SK-N-SH (cell line): ENCODE measurements at regions not wholly inside any gene's neighbourhood (a gene's known extent, or its start where the extent isn't known, plus 50 kb on each side); places are given as distances from the start of the nearest gene placed in this dataset.

Experiments
- CTCF ChIA-PET: fragments of 300-600, 350-600 bp; formaldehyde crosslinking; extraction: SDS; loops from one replicate; lab custom pipeline; 2021; lab: Yijun Ruan, JAX
- POLR2A ChIA-PET: fragments of 350-600 bp; sonication (Branson Sonifier 250); formaldehyde crosslinking; extraction: SDS; loops from one replicate; lab custom pipeline; 2020; ENCODE audit warnings: antibody characterized with exemption, inconsistent platforms; lab: Yijun Ruan, JAX
- DNase-seq: peaks from one replicate; pipeline ENCODE4 v3.0.0; 2012
- H2AFZ ChIP-seq: fragments of 200-600 bp; sonication (generic); 2 replicates; pipeline ENCODE4 v1.8.1; 2016; ENCODE audit warnings: antibody characterized with exemption, mild to moderate bottlenecking, low read depth
- H3F3A ChIP-seq: fragments of 200-600 bp; sonication (generic); replicated peaks from 2 replicates; pipeline ENCODE3; 2016; ENCODE audit warnings: antibody characterized with exemption, mild to moderate bottlenecking; ENCODE audit not compliant: insufficient read depth
- H3K27ac ChIP-seq, 2 experiments: fragments of 200-500 bp in 1 of 2; fragments of 200-600 bp in 1 of 2; sonication (Bioruptor generic) in 1 of 2; sonication (generic), shearing (Covaris generic) in 1 of 2; 2 replicates each; pipeline versions ENCODE4 v1.5.1 to v1.6.1; 2014 to 2016; ENCODE audit warnings: low read depth in 2 of 2, inconsistent platforms in 1 of 2, low read length in 1 of 2, mild to moderate bottlenecking in 1 of 2, mixed read lengths in 1 of 2
- H3K27me3 ChIP-seq: fragments of 200-600 bp; sonication (generic), shearing (Covaris generic); 2 replicates; pipeline ENCODE4 v1.6.1; 2016; ENCODE audit warnings: mixed run types; ENCODE audit not compliant: insufficient read depth
- H3K36me3 ChIP-seq, 2 experiments: fragments of 200-500 bp in 1 of 2; fragments of 200-600 bp in 1 of 2; sonication (Bioruptor generic) in 1 of 2; sonication (generic) in 1 of 2; replicated peaks in 1 of 2; 2 replicates each; pipeline versions ENCODE3 to v1.5.1; 2014 to 2016; ENCODE audit warnings: low read length in 1 of 2, mild to moderate bottlenecking in 1 of 2; ENCODE audit not compliant: insufficient read depth in 2 of 2, control insufficient read depth in 1 of 2
- H3K4me1 ChIP-seq, 2 experiments: fragments of 200-500 bp in 1 of 2; fragments of 200-600 bp in 1 of 2; sonication (Bioruptor generic) in 1 of 2; sonication (generic), shearing (Covaris generic) in 1 of 2; 2 replicates each; pipeline versions ENCODE4 v1.5.1 to v1.6.1; 2014 to 2016; ENCODE audit warnings: low read depth in 1 of 2, low read length in 1 of 2, mixed run types in 1 of 2; ENCODE audit not compliant: insufficient read depth in 2 of 2, control insufficient read depth in 1 of 2
- H3K4me2 ChIP-seq: fragments of 200-600 bp; sonication (generic), shearing (Covaris generic); 2 replicates; pipeline ENCODE4 v1.6.1; 2017; ENCODE audit warnings: mixed run types
- H3K4me3 ChIP-seq, 2 experiments: fragments of 200-500 bp in 1 of 2; fragments of 200-600 bp in 1 of 2; sonication (Bioruptor generic) in 1 of 2; sonication (generic), shearing (Covaris generic) in 1 of 2; 2 replicates each; pipeline versions ENCODE4 v1.5.1 to v1.8.1; 2014 to 2016; ENCODE audit warnings: low read depth in 2 of 2, inconsistent platforms in 1 of 2, low read length in 1 of 2, mild to moderate bottlenecking in 1 of 2, mixed read lengths in 1 of 2, moderate library complexity in 1 of 2
- H3K79me2 ChIP-seq: fragments of 200-600 bp; sonication (generic); 2 replicates; pipeline ENCODE4 v1.8.1; 2017; ENCODE audit warnings: mild to moderate bottlenecking; ENCODE audit not compliant: insufficient read depth
- H3K9ac ChIP-seq: fragments of 200-600 bp; sonication (generic); 2 replicates; pipeline ENCODE4 v1.6.1; 2017; ENCODE audit warnings: mixed run types
- H3K9me2 ChIP-seq: fragments of 200-600 bp; sonication (generic); 2 replicates; pipeline ENCODE4 v1.6.1; 2017; ENCODE audit warnings: mixed run types
- H3K9me3 ChIP-seq: fragments of 200-600 bp; sonication (generic); 2 replicates; pipeline ENCODE4 v1.6.1; 2017; ENCODE audit warnings: mixed run types, mild to moderate bottlenecking, moderate library complexity
- H4K20me1 ChIP-seq: fragments of 200-600 bp; sonication (generic); 2 replicates; pipeline ENCODE4 v1.6.1; 2017; ENCODE audit warnings: mild to moderate bottlenecking, mixed run types; ENCODE audit not compliant: insufficient read depth
- CHD2 ChIP-seq: fragments of 150-350 bp; IDR thresholded peaks from 2 replicates; pipeline ENCODE4 v1.6.1; 2018; ENCODE audit warnings: low read length; ENCODE audit not compliant: partially characterized antibody
- ELF1 ChIP-seq: IDR thresholded peaks from 2 replicates; pipeline ENCODE4 v1.4.0; 2012
- EP300 ChIP-seq, 2 experiments: IDR thresholded peaks; 2 replicates each; pipeline versions ENCODE4 v1.4.0 to v1.6.1; 2012; ENCODE audit warnings: borderline replicate concordance in 1 of 2, low read depth in 1 of 2, low read length in 1 of 2
- FOXJ3 ChIP-seq: sonication (generic); formaldehyde crosslinking; IDR thresholded peaks from 2 replicates; pipeline ENCODE4 v1.5.1; 2020; ENCODE audit warnings: mild to moderate bottlenecking, missing genetic modification reagents
- JUND ChIP-seq: IDR thresholded peaks from 2 replicates; pipeline ENCODE4 v1.4.0; 2012
- MEF2A ChIP-seq: IDR thresholded peaks from 2 replicates; pipeline ENCODE4 v1.4.0; 2012; ENCODE audit warnings: low read depth, borderline replicate concordance
- MXI1 ChIP-seq: IDR thresholded peaks from 2 replicates; pipeline ENCODE4 v1.6.1; 2012; ENCODE audit warnings: mild to moderate bottlenecking, low read depth, low read length, improper control_type of control experiment
- RAD21 ChIP-seq: IDR thresholded peaks from 2 replicates; pipeline ENCODE4 v1.6.1; 2012; ENCODE audit warnings: mild to moderate bottlenecking, low read length
- RCOR1 ChIP-seq: fragments of 150-350 bp; IDR thresholded peaks from 2 replicates; pipeline ENCODE4 v1.6.1; 2017; ENCODE audit warnings: antibody characterized with exemption, low read length
- REST ChIP-seq: IDR thresholded peaks from 2 replicates; pipeline ENCODE4 v1.6.1; 2012; ENCODE audit warnings: mild to moderate bottlenecking, low read depth, low read length, moderate library complexity
- RFX5 ChIP-seq: IDR thresholded peaks from 2 replicates; pipeline ENCODE4 v1.6.1; 2012; ENCODE audit warnings: mild to moderate bottlenecking, improper control_type of control experiment, low read length
- RXRA ChIP-seq: IDR thresholded peaks from 2 replicates; pipeline ENCODE4 v1.4.0; 2012; ENCODE audit warnings: low read depth, mild to moderate bottlenecking, borderline replicate concordance
- SIN3A ChIP-seq: IDR thresholded peaks from 2 replicates; pipeline ENCODE4 v1.6.1; 2012; ENCODE audit warnings: low read depth, mild to moderate bottlenecking, low read length, moderate library complexity, borderline replicate concordance
- TAF1 ChIP-seq: IDR thresholded peaks from 2 replicates; pipeline ENCODE4 v1.6.1; 2012; ENCODE audit warnings: low read depth, mild to moderate bottlenecking, low read length, moderate library complexity, borderline replicate concordance
- TCF12 ChIP-seq: IDR thresholded peaks from 2 replicates; pipeline ENCODE4 v1.4.0; 2012
- TEAD4 ChIP-seq: IDR thresholded peaks from 2 replicates; pipeline ENCODE4 v1.4.0; 2012; ENCODE audit warnings: mild to moderate bottlenecking, borderline replicate concordance; ENCODE audit not compliant: insufficient read depth
- USF1 ChIP-seq: IDR thresholded peaks from 2 replicates; pipeline ENCODE4 v1.4.0; 2012; ENCODE audit warnings: low read depth, borderline replicate concordance
- YY1 ChIP-seq: IDR thresholded peaks from 2 replicates; pipeline ENCODE4 v1.4.0; 2012; ENCODE audit warnings: low read depth, mild to moderate bottlenecking
- WGBS: methylation state at CpG from one replicate; pipeline ENCODE4 v1.1.6; 2017; ENCODE audit warnings: low lambda C conversion rate; 5-methylcytosine and 5-hydroxymethylcytosine counted together
- TF ChIP-seq, protein P1 (sequence below): IDR thresholded peaks from 2 replicates; pipeline ENCODE4; 2012
- TF ChIP-seq, protein P2 (sequence below): fragments of 200-600 bp; sonication (generic); IDR thresholded peaks from 2 replicates; pipeline ENCODE4 v1.6.1; 2017; ENCODE audit warnings: antibody characterized with exemption, mild to moderate bottlenecking, moderate library complexity
- TF ChIP-seq, protein P3 (sequence below): fragments of 150-350 bp; IDR thresholded peaks from 2 replicates; pipeline ENCODE4 v1.6.1; 2017; ENCODE audit warnings: antibody characterized with exemption, low read length, low read depth, borderline replicate concordance
- TF ChIP-seq, protein P4 (sequence below): IDR thresholded peaks from 2 replicates; pipeline ENCODE4 v1.4.0; 2012; ENCODE audit warnings: low read depth, borderline replicate concordance

DNA sequence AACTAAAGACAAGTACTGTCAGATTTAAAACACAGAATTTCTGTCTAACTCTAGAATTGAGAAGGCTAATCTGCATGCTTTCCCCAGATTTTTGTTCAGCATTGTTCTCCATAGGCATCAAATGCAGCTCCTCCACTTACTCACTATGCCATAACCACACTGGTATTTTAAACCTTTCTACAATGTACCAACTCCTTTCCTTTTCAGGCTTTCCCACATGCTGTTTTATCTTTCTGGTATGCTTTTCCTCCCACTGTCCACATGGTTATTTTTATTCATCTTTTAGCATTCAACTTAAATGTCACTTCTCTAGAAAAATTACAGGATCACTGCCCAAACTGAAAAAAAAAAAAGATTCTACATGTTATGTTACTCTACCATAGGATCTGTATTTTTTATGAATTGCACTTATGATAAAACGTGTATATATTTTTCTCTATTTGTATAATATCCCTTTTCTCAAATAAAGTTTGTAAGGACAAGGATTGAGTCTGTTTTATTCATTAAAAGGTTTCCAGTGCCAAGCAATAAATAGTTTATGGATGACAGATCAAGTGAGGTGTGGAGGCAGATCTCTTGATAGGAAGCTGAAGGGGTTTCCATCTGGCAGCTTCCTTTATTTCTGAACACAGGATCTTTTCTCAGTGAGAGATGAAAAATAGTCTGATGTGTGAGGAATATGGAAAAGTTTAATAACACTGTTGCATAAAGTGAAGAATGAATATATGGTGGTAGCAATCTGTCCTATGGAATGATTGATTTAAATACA is 1064.5 kb downstream of the ZPLD1 start:
- Histone ChIP-seq H3K36me3 (no peaks in the 10 kb centered on the region), H3F3A (peaks cover 20% of the 10 kb centered on the region), H3K4me3 (0 out of 4 replicates have a peak overlapping the region, but pooled peaks of 1 of the 2 experiments have one; percentile 3), H3K9me2 (no peaks in the 10 kb centered on the region), H3K9me3 (no peaks in the 10 kb centered on the region), H3K79me2 (no peaks in the 10 kb centered on the region), H3K4me1 (peaks cover 0 to 14% of the 10 kb centered on the region in 2 experiments; a peak in 2 of 4 replicates), H3K9ac (peak overlapping the region; percentile 24), H3K4me2 (peak overlapping the region; percentile 3), H2AFZ (0 out of 2 replicates have a peak overlapping the region, but pooled peaks have one; percentile 27), H4K20me1 (no peaks in the 10 kb centered on the region), H3K27ac (peak overlapping the region; percentile 53 to 77; a peak in 3 of 4 replicates), H3K27me3 (no peaks in the 10 kb centered on the region)
- DNase-seq = no peak
- ChIA-PET CTCF (no interaction called here), POLR2A (no interaction called here)
- WGBS = 25% methylated on average over 1 of the region's 1 CpG
- TF ChIP-seq TAF1 (no peak), YY1 (no peak), USF1 (no peak), MEF2A (no peak), RAD21 (no peak), MXI1 (no peak), EP300 (IDR thresholded peaks at IDR 0.05; ENCODE audit: borderline replicate concordance in 1 of 2, low read depth in 1 of 2, low read length in 1 of 2) (peak in 1 of 2 experiments; percentile 65; a peak in 2 of 4 replicates), TEAD4 (peak; percentile 63; the same call in 1 of the 2 replicates), FOXJ3 (no peak), JUND (no peak; the same call in 1 of the 2 replicates), REST (no peak), RFX5 (no peak), RXRA (no peak; the same call in 1 of the 2 replicates), CHD2 (no peak), ELF1 (no peak), RCOR1 (no peak), TCF12 (peak; percentile 79), SIN3A (no peak)
- TF ChIP-seq, protein P1, sequence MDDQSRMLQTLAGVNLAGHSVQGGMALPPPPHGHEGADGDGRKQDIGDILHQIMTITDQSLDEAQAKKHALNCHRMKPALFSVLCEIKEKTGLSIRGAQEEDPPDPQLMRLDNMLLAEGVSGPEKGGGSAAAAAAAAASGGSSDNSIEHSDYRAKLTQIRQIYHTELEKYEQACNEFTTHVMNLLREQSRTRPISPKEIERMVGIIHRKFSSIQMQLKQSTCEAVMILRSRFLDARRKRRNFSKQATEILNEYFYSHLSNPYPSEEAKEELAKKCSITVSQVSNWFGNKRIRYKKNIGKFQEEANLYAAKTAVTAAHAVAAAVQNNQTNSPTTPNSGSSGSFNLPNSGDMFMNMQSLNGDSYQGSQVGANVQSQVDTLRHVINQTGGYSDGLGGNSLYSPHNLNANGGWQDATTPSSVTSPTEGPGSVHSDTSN = peak; percentile 65
- TF ChIP-seq, protein P2, sequence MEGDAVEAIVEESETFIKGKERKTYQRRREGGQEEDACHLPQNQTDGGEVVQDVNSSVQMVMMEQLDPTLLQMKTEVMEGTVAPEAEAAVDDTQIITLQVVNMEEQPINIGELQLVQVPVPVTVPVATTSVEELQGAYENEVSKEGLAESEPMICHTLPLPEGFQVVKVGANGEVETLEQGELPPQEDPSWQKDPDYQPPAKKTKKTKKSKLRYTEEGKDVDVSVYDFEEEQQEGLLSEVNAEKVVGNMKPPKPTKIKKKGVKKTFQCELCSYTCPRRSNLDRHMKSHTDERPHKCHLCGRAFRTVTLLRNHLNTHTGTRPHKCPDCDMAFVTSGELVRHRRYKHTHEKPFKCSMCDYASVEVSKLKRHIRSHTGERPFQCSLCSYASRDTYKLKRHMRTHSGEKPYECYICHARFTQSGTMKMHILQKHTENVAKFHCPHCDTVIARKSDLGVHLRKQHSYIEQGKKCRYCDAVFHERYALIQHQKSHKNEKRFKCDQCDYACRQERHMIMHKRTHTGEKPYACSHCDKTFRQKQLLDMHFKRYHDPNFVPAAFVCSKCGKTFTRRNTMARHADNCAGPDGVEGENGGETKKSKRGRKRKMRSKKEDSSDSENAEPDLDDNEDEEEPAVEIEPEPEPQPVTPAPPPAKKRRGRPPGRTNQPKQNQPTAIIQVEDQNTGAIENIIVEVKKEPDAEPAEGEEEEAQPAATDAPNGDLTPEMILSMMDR = no peak
- TF ChIP-seq, protein P3, sequence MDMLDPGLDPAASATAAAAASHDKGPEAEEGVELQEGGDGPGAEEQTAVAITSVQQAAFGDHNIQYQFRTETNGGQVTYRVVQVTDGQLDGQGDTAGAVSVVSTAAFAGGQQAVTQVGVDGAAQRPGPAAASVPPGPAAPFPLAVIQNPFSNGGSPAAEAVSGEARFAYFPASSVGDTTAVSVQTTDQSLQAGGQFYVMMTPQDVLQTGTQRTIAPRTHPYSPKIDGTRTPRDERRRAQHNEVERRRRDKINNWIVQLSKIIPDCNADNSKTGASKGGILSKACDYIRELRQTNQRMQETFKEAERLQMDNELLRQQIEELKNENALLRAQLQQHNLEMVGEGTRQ = no peak
- TF ChIP-seq, protein P4, sequence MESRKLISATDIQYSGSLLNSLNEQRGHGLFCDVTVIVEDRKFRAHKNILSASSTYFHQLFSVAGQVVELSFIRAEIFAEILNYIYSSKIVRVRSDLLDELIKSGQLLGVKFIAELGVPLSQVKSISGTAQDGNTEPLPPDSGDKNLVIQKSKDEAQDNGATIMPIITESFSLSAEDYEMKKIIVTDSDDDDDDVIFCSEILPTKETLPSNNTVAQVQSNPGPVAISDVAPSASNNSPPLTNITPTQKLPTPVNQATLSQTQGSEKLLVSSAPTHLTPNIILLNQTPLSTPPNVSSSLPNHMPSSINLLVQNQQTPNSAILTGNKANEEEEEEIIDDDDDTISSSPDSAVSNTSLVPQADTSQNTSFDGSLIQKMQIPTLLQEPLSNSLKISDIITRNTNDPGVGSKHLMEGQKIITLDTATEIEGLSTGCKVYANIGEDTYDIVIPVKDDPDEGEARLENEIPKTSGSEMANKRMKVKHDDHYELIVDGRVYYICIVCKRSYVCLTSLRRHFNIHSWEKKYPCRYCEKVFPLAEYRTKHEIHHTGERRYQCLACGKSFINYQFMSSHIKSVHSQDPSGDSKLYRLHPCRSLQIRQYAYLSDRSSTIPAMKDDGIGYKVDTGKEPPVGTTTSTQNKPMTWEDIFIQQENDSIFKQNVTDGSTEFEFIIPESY = no peak
